AG09309 (cell line): ENCODE measurements at regions not wholly inside any gene's neighbourhood (a gene's known extent, or its start where the extent isn't known, plus 50 kb on each side); places are given as distances from the start of the nearest gene placed in this dataset.

Source experiments
- DNase-seq: peaks from one replicate; pipeline ENCODE4 v3.0.0-alpha.2; 2010; ENCODE audit warnings: low read depth
- H3K4me3 ChIP-seq: 2 replicates; pipeline ENCODE4 v1.5.1; 2011; ENCODE audit warnings: mild to moderate bottlenecking, low read depth, low read length, moderate library complexity; ENCODE audit not compliant: control insufficient read depth
- TF ChIP-seq, protein P1 (sequence below): IDR thresholded peaks from 2 replicates; pipeline ENCODE4 v1.5.1; 2011; ENCODE audit warnings: mild to moderate bottlenecking, low read depth, low read length, inconsistent platforms; ENCODE audit not compliant: insufficient read depth, control insufficient read depth; ENCODE audit errors: missing control alignments

DNA sequence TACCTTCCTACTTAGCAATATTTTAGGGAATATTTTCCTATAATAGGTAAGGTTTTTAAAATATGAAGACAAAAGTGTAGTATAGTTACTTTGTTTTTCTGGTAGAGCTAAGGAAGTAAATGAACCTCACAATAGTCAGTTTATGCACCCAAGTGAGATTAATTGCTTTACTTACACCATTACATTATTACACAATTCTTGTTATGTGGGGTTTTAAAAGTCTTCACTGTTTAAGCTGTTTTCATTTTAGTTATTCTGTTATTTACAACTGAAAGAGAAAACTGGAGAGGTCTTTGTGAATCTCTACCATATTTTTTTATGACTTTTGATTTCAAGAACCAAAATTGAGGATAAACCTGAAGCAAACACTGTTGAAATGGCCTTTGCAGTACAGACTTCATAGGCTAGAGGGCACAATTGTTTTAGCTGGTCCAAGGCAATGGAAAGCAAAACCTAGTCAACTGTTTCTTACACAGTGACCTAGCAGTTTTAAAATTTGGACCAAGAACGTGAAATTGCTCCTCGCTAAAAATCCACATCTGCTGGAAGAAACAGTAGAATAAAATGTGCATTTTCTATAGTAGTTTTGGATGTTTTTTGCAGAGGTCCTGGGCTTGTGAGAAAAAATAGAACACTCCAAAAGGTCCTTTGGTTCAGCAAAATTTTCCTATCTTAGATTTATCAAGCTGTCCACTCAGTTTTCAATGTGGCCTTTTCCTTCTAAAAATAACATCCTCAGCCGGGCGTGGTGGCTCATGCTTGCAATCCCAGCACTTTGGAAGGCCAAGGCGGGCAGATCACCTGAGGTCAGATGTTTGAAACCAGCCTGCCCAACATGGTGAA, 66.4 kb upstream of the FER start:
- H3K4me3 ChIP-seq: no peak overlapping the region
- peak; percentile 56 for DNase-seq

DNA sequence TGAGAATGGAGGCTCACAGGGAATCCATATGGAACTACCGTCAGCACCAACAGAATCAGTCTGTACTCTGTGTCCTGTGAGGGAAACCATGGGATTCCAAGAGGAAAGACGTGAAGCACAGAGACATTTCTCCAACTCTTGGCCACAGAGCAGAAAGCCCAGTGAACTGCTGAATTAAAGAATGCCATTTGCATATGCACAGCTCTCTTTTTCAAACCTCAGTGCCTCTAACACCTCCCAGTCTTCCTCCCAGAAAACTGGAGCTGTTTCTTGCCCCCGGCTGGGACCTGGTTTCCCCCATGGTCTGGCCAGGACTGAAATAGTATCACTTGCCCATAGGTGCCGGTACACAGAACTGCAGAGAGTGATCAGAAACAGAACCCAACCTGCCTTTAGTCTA, 69.6 kb upstream of the FER start:
- TF ChIP-seq, protein P1, sequence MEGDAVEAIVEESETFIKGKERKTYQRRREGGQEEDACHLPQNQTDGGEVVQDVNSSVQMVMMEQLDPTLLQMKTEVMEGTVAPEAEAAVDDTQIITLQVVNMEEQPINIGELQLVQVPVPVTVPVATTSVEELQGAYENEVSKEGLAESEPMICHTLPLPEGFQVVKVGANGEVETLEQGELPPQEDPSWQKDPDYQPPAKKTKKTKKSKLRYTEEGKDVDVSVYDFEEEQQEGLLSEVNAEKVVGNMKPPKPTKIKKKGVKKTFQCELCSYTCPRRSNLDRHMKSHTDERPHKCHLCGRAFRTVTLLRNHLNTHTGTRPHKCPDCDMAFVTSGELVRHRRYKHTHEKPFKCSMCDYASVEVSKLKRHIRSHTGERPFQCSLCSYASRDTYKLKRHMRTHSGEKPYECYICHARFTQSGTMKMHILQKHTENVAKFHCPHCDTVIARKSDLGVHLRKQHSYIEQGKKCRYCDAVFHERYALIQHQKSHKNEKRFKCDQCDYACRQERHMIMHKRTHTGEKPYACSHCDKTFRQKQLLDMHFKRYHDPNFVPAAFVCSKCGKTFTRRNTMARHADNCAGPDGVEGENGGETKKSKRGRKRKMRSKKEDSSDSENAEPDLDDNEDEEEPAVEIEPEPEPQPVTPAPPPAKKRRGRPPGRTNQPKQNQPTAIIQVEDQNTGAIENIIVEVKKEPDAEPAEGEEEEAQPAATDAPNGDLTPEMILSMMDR: no peak
- H3K4me3 ChIP-seq: no peak overlapping the region
- no peak for DNase-seq

More for the DNA sequence above, 66.4 kb upstream of the FER start:
- TF ChIP-seq, protein P1: peak; percentile 80

DNA sequence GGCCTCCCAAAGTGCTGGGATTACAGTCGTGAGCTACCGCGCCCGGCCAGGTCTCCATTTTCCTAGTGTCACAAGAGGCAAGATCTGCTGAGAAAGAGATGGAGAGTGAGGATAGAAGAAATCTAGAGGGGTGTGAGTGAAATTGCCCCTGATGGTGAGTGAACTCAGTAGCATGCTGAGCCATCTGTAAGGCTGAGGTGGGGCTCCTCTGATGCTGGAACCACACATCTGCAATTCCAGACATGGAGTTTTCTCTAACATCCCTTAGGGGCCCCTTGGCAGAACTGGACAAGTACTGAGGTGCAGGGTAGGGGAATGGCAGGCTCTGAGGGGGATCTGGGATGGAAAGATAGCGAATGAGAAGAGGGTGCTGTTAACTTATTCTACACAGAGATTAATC, 72.0 kb upstream of the FER start:
- TF ChIP-seq, protein P1: no peak
- H3K4me3 ChIP-seq: no peak overlapping the region
- no peak for DNase-seq

DNA sequence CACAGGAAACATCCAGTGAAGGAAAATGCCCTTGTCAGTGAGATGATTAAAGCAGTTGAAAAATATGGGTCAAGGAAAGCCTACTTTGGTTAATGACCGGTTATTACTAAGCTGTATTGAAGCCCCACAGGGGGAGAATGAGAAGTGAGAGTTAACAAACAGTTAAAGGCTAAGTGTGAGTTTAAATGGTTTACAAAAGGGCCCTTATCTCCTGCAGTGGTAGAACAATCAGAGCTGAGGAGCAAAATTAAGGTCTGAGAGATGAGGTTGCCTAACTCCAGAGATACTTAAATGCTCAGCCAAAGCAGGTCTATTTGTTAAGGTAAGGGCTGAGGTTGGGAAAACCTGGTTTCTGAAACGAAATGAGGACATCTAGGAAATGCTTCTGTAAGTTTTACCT, 75.1 kb upstream of the FER start:
- TF ChIP-seq, protein P1: no peak
- no peak overlapping the region for H3K4me3 ChIP-seq
- no peak for DNase-seq

DNA sequence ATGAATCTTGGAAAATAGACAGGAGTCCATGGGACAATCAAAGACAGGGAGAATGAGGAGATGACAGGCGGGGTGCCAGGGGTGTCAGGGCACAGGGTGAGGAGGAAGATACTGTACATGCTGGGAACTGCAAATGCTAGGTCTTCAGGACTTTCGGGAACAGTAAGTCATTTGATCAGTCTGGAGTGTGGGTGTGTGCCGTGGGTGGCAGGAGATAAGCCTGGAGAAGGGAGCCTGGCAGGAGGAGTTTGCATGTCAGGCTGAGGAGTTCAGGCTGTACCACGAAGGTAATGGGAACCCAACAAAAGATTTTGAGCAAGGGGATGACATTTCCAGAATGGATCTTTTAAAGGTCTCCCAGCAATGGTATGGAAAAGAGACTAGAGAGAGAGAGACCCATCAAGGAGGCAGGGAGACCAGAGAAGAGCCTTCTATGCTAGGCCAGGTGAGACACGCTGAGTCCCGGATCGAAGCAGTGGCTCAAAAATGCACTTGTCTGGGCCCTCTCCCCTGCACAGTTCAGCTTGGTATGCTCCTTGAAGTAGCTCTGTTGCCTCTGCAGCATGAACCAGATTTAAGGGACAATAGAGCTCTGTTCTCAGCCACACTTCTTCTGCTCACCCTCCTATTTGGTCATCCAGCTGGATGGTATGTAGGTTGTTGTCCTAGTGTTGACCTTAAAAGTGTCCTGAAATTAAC, 77.0 kb upstream of the FER start:
- no peak for DNase-seq
- TF ChIP-seq, protein P1: no peak
- no peak overlapping the region for H3K4me3 ChIP-seq

DNA sequence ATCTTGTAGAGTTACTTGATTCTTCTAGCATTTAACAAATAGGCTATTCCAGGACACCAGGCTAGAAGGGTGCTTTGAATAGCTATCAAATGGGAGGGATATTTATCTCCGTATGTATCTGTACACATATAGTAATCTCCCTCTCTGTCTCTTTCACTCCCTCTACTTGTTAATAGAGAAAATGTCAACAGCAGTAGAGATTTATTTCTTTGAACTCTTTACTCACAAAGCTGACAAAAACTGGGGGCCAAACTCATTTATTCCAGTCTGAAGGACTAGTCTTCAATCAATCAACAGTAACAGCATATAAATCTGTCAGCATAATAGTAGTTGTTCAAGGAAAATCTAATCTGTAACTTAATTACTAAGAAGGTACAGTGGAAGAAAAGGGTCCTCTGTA, 78.2 kb upstream of the FER start:
- no peak for DNase-seq
- H3K4me3 ChIP-seq: no peak overlapping the region
- TF ChIP-seq, protein P1: no peak
